GM12878 (cell line): ENCODE measurements at regions not wholly inside any gene's neighbourhood (a gene's known extent, or its start where the extent isn't known, plus 50 kb on each side); places are given as distances from the start of the nearest gene placed in this dataset.

Experiments used
- ATAC-seq: fragments of 200-7000 bp; cut with Tn5 transposase; 3 replicates; pipeline ENCODE4 v1.9.1; 2020; ENCODE audit warnings: mild to moderate bottlenecking, moderate library complexity
- BruUV-seq: library from RNA; stranded (reverse); fragments of 400-500 nt; replicated peaks from 2 replicates; lab custom pipeline; 2021; lab: Mats Ljungman, UMichigan
- CTCF ChIA-PET: fragments of 300-600 bp; sonication (Branson Sonifier 250); formaldehyde crosslinking; extraction: SDS; loops from one replicate; lab custom pipeline; 2021; ENCODE audit warnings: inconsistent platforms; lab: Yijun Ruan, JAX
- POLR2A ChIA-PET: fragments of 350-600 bp; formaldehyde crosslinking; extraction: SDS; loops from one replicate; lab custom pipeline; 2021; ENCODE audit warnings: inconsistent platforms; lab: Charles Lee
- RAD21 ChIA-PET: fragments of 300-600 bp; sonication (Branson Sonifier 250); formaldehyde crosslinking; loops from one replicate; lab custom pipeline; 2023; ENCODE audit warnings: antibody characterized with exemption; ENCODE audit not compliant: unreplicated experiment; lab: Charles Lee
- SMC1A ChIA-PET: fragments of 300-600 bp; sonication (Branson Sonifier 250); formaldehyde crosslinking; loops from one replicate; lab custom pipeline; 2023; ENCODE audit not compliant: unreplicated experiment, uncharacterized antibody; lab: Charles Lee
- DNase-seq: peaks from one replicate; pipeline ENCODE4 v3.0.0-alpha.2; 2011; ENCODE audit warnings: low read depth, low spot score
- FAIRE-seq: peaks from 3 replicates; lab custom pipeline; 2011; peaks lifted over from hg19 to GRCh38; lab: Jason Lieb, UNC
- H2AFZ ChIP-seq: 2 replicates; pipeline ENCODE4 v1.6.0; 2011; ENCODE audit warnings: low read depth, low read length, control low read depth; ENCODE audit not compliant: control insufficient read depth
- H3K27ac ChIP-seq: 2 replicates; pipeline ENCODE4 v1.5.1; 2011; ENCODE audit warnings: control low read depth; ENCODE audit not compliant: control insufficient read depth, insufficient read depth
- H3K27me3 ChIP-seq, 2 experiments: replicated peaks in 1 of 2; 2 replicates each; pipeline versions ENCODE4 v1.6.0 to v1.6.1; 2011; ENCODE audit warnings: low read length in 1 of 2; ENCODE audit not compliant: control insufficient read depth in 2 of 2, insufficient read depth in 2 of 2
- H3K36me3 ChIP-seq, 2 experiments: 2 replicates each; pipeline ENCODE4 v1.5.1; 2011; ENCODE audit warnings: low read length in 1 of 2; ENCODE audit not compliant: control insufficient read depth in 2 of 2, insufficient read depth in 2 of 2
- H3K4me1 ChIP-seq: 2 replicates; pipeline ENCODE4 v1.6.1; 2011; ENCODE audit warnings: mild to moderate bottlenecking, low read length, moderate library complexity, mixed read lengths; ENCODE audit not compliant: control insufficient read depth, insufficient read depth
- H3K4me2 ChIP-seq: 2 replicates; pipeline ENCODE4 v1.6.0; 2011; ENCODE audit warnings: control low read depth; ENCODE audit not compliant: control insufficient read depth, insufficient read depth
- H3K4me3 ChIP-seq: fragments of 200-600 bp; sonication (generic); 2 replicates; pipeline ENCODE4 v1.5.1; 2016
- H3K79me2 ChIP-seq: 2 replicates; pipeline ENCODE4 v1.6.0; 2011; ENCODE audit warnings: low read length; ENCODE audit not compliant: control insufficient read depth, insufficient read depth
- H3K9ac ChIP-seq: 2 replicates; pipeline ENCODE4 v1.8.0; 2011; ENCODE audit warnings: low read length, control low read depth, mixed read lengths; ENCODE audit not compliant: control insufficient read depth, insufficient read depth
- H3K9me3 ChIP-seq: replicated peaks from 3 replicates; pipeline ENCODE4 v1.5.1; 2011; ENCODE audit warnings: mild to moderate bottlenecking, low read length; ENCODE audit not compliant: control insufficient read depth, insufficient read depth
- H4K20me1 ChIP-seq: 2 replicates; pipeline ENCODE4 v1.6.0; 2011; ENCODE audit not compliant: control insufficient read depth, insufficient read depth
- DPF2 ChIP-seq: fragments of 450-650 bp; IDR thresholded peaks from 2 replicates; pipeline ENCODE4 v1.6.1; 2017; ENCODE audit warnings: mild to moderate bottlenecking
- HCFC1 ChIP-seq: fragments of 150-350 bp; IDR thresholded peaks from 2 replicates; pipeline ENCODE4 v1.6.1; 2014; ENCODE audit warnings: low read length
- NFYA ChIP-seq: IDR thresholded peaks from 2 replicates; pipeline ENCODE4 v1.6.1; 2011; ENCODE audit warnings: low read depth, mild to moderate bottlenecking, low read length, improper control_type of control experiment, borderline replicate concordance
- NR2C1 ChIP-seq: fragments of 450-650 bp; IDR thresholded peaks from 2 replicates; pipeline ENCODE4 v1.6.1; 2017; ENCODE audit warnings: antibody characterized with exemption, mild to moderate bottlenecking, moderate library complexity
- POLR2AphosphoS2 ChIP-seq: IDR thresholded peaks from 2 replicates; pipeline ENCODE4 v1.6.1; 2011; ENCODE audit warnings: low read depth, mild to moderate bottlenecking, low read length, improper control_type of control experiment, moderate library complexity
- RELA ChIP-seq: fragments of 450-650 bp; IDR thresholded peaks from 2 replicates; pipeline ENCODE4 v1.8.0; 2014; ENCODE audit warnings: borderline replicate concordance; ENCODE audit not compliant: partially characterized antibody
- SUZ12 ChIP-seq: fragments of 200-600 bp; sonication (generic); IDR thresholded peaks from one replicate; pipeline ENCODE4 v1.6.1; 2018; ENCODE audit warnings: antibody characterized with exemption, mild to moderate bottlenecking; ENCODE audit not compliant: unreplicated experiment
- TAF1 ChIP-seq: IDR thresholded peaks from 2 replicates; pipeline ENCODE4 v1.6.1; 2011; ENCODE audit warnings: mild to moderate bottlenecking, low read depth, low read length, borderline replicate concordance
- ZNF384 ChIP-seq: IDR thresholded peaks from 2 replicates; pipeline ENCODE4 v1.6.1; 2012; ENCODE audit warnings: low read depth, mild to moderate bottlenecking, low read length, improper control_type of control experiment, borderline replicate concordance
- WGBS: methylation state at CpG from one replicate; pipeline ENCODE4 v1.1.6; 2016; ENCODE audit warnings: low lambda C conversion rate; ENCODE audit not compliant: insufficient replicate concordance, insufficient coverage; ENCODE audit errors: missing lambda C conversion rate; 5-methylcytosine and 5-hydroxymethylcytosine counted together
- in situ Hi-C: fragments of 300-500 bp; cut with MboI; formaldehyde crosslinking; loops from 9 replicates; pipeline ENCODE4 v1.14.3; 2018; ENCODE audit warnings: mixed read lengths
- intact Hi-C: fragments of 100-400 bp; cut with micrococcal nuclease; formaldehyde crosslinking; loops from one replicate; pipeline ENCODE4 v1.14.2; 2022; ENCODE audit not compliant: unreplicated experiment
- TF ChIP-seq, protein P1 (sequence below): fragments of 450-650 bp; IDR thresholded peaks from 2 replicates; pipeline ENCODE4 v1.6.1; 2016; ENCODE audit warnings: mild to moderate bottlenecking
- TF ChIP-seq, protein P2 (sequence below): IDR thresholded peaks from 2 replicates; pipeline ENCODE4 v1.6.1; 2012; ENCODE audit warnings: improper control_type of control experiment, low read depth, low read length; ENCODE audit not compliant: insufficient replicate concordance

- POLR2A ChIA-PET = no interaction called here
- Histone ChIP-seq H3K4me3 (no peak overlapping the region), H2AFZ (no peak overlapping the region), H3K4me2 (no peak overlapping the region), H3K27me3 (no peaks in the 10 kb centered on the region), H3K4me1 (no peaks in the 10 kb centered on the region), H3K36me3 (no peaks in the 10 kb centered on the region), H3K9me3 (no peaks in the 10 kb centered on the region; the same call in 2 of the 3 replicates), H3K79me2 (no peaks in the 10 kb centered on the region), H3K27ac (no peak overlapping the region)
- ATAC-seq (no peak), DNase-seq (no peak)
- BruUV-seq = no TSS peak
- CTCF ChIA-PET = no interaction called here
- SMC1A ChIA-PET = no interaction called here
- RAD21 ChIA-PET = no interaction called here
- 0% methylated on average over 2 of the region's 2 CpGs for WGBS
- intact Hi-C loops = no loop called here
- in situ Hi-C loops = no loop called here
- TF ChIP-seq HCFC1 = no peak
- TF ChIP-seq, protein P1, sequence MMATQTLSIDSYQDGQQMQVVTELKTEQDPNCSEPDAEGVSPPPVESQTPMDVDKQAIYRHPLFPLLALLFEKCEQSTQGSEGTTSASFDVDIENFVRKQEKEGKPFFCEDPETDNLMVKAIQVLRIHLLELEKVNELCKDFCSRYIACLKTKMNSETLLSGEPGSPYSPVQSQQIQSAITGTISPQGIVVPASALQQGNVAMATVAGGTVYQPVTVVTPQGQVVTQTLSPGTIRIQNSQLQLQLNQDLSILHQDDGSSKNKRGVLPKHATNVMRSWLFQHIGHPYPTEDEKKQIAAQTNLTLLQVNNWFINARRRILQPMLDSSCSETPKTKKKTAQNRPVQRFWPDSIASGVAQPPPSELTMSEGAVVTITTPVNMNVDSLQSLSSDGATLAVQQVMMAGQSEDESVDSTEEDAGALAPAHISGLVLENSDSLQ = no peak
- TF ChIP-seq DPF2 = no peak
- no peak for TF ChIP-seq NR2C1
- TF ChIP-seq, all 136 proteins: peak for 0
- FAIRE-seq = no peak
- Histone ChIP-seq H3K9ac (no peak overlapping the region), H4K20me1 (no peaks in the 10 kb centered on the region)
These were observed 157.5 kb downstream of the FBLN2 start for GRCh38 chr3:13706451-13706850.

DNA sequence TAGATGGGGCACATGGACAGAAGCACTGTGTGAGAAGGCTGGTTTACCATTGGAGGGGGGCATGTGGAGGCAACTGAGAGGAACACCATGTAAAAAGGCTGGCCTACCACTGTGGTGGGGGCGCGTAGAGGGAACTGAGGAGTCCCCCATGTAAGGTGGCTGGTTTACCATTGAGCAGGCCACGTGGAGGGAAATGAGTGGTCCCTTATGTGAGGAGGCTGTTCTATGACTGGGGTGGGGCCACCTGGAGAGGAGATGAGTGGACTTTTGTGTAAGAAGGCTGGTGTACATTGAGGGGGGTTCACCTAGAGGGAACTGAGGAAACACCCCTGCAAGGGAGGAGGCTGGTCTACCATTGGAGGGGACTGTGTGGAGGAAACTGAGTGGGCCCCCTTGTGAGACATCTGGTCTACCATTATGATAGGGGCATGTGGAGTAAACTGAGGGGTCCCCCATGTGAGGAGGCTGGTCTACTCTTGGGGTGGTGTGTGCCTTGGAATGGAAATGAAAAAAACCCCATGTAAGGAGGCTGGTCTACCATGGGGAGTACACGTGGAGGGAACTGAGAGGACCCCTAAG, 156.9 kb downstream of the FBLN2 start:
- no peaks in the 10 kb centered on the region for H3K27me3 ChIP-seq
- CTCF ChIA-PET = no interaction called here
- 47% methylated on average over 4 of the region's 4 CpGs for WGBS
- H3K4me3 ChIP-seq = no peak overlapping the region
- BruUV-seq = no TSS peak
- H3K79me2 ChIP-seq = no peaks in the 10 kb centered on the region
- no peaks in the 10 kb centered on the region for H3K36me3 ChIP-seq
- in situ Hi-C loops = no loop called here
- SMC1A ChIA-PET = no interaction called here
- DNase-seq = no peak
- ATAC-seq = no peak
- POLR2A ChIA-PET = no interaction called here
- no peaks in the 10 kb centered on the region for H4K20me1 ChIP-seq
- RAD21 ChIA-PET = no interaction called here
- intact Hi-C loops = no loop called here
- no peaks in the 10 kb centered on the region for H3K4me1 ChIP-seq
- no peak overlapping the region for H3K9ac ChIP-seq
- H3K4me2 ChIP-seq = no peak overlapping the region
- H3K9me3 ChIP-seq = no peaks in the 10 kb centered on the region; the same call in 2 of the 3 replicates
- no peak for FAIRE-seq
- no peak overlapping the region for H2AFZ ChIP-seq
- H3K27ac ChIP-seq = no peak overlapping the region
- TF ChIP-seq POLR2AphosphoS2 = no peak
- TF ChIP-seq TAF1 = no peak
- TF ChIP-seq, protein P2, sequence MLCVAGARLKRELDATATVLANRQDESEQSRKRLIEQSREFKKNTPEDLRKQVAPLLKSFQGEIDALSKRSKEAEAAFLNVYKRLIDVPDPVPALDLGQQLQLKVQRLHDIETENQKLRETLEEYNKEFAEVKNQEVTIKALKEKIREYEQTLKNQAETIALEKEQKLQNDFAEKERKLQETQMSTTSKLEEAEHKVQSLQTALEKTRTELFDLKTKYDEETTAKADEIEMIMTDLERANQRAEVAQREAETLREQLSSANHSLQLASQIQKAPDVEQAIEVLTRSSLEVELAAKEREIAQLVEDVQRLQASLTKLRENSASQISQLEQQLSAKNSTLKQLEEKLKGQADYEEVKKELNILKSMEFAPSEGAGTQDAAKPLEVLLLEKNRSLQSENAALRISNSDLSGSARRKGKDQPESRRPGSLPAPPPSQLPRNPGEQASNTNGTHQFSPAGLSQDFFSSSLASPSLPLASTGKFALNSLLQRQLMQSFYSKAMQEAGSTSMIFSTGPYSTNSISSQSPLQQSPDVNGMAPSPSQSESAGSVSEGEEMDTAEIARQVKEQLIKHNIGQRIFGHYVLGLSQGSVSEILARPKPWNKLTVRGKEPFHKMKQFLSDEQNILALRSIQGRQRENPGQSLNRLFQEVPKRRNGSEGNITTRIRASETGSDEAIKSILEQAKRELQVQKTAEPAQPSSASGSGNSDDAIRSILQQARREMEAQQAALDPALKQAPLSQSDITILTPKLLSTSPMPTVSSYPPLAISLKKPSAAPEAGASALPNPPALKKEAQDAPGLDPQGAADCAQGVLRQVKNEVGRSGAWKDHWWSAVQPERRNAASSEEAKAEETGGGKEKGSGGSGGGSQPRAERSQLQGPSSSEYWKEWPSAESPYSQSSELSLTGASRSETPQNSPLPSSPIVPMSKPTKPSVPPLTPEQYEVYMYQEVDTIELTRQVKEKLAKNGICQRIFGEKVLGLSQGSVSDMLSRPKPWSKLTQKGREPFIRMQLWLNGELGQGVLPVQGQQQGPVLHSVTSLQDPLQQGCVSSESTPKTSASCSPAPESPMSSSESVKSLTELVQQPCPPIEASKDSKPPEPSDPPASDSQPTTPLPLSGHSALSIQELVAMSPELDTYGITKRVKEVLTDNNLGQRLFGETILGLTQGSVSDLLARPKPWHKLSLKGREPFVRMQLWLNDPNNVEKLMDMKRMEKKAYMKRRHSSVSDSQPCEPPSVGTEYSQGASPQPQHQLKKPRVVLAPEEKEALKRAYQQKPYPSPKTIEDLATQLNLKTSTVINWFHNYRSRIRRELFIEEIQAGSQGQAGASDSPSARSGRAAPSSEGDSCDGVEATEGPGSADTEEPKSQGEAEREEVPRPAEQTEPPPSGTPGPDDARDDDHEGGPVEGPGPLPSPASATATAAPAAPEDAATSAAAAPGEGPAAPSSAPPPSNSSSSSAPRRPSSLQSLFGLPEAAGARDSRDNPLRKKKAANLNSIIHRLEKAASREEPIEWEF = no peak
- TF ChIP-seq RELA = no peak
- no peak for TF ChIP-seq ZNF384
- TF ChIP-seq SUZ12 = no peak
- no peak for TF ChIP-seq NFYA
